ENCODE measurements at regions not wholly inside any gene's neighbourhood (a gene's known extent, or its start where the extent isn't known, plus 50 kb on each side); places are given as distances from the start of the nearest gene placed in this dataset.

DNA sequence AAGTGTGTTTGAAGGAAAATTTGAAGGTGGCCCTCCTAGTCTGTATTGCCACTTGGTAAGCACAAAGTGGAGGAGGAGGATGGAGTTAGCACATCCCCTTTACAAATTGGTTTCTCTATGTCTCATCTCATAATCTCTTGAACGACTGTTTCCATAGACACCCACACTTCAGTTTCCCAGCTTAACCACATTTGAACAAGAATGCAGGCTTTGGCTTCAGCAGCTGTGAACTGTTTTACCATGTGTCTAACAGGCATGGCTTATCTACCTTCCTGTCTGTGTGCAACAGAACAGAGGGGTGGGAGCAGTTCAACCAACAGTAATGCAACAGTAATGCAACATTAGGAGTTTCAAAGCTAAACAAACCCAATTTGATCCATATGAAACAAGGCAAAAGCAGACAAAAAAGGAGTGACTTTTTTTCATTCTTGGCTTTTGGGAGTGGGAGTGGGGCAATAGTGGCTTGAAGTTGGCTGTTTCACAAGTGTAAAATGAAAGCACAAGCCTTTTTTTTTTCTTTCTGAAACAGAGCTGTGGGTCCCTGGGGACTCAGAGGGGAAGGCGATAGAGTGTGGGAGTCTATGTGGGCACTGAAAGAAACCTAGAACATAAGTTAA lies 108.0 kb downstream of the ITM2A start:
- Histone ChIP-seq H3K4me1 (ENCODE audit: insufficient read depth) (no peaks in the 10 kb centered on the region), H3K9me3 (no peaks in the 10 kb centered on the region), H3K27ac (no peak overlapping the region), H3K36me3 (no peaks in the 10 kb centered on the region), H3K4me3 (no peak overlapping the region), H3K27me3 (no peaks in the 10 kb centered on the region)
- 21 to 33% (median 31%) methylated on average over 2 of the region's 2 CpGs for WGBS, 3 donors
- DNase-seq = no peak
- TF ChIP-seq EP300 (IDR thresholded peaks at IDR 0.05) (no peak), POLR2A (IDR thresholded peaks at IDR 0.05) (no peak)
- TF ChIP-seq, protein P1, sequence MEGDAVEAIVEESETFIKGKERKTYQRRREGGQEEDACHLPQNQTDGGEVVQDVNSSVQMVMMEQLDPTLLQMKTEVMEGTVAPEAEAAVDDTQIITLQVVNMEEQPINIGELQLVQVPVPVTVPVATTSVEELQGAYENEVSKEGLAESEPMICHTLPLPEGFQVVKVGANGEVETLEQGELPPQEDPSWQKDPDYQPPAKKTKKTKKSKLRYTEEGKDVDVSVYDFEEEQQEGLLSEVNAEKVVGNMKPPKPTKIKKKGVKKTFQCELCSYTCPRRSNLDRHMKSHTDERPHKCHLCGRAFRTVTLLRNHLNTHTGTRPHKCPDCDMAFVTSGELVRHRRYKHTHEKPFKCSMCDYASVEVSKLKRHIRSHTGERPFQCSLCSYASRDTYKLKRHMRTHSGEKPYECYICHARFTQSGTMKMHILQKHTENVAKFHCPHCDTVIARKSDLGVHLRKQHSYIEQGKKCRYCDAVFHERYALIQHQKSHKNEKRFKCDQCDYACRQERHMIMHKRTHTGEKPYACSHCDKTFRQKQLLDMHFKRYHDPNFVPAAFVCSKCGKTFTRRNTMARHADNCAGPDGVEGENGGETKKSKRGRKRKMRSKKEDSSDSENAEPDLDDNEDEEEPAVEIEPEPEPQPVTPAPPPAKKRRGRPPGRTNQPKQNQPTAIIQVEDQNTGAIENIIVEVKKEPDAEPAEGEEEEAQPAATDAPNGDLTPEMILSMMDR (IDR thresholded peaks at IDR 0.05) = no peak
- intact Hi-C loops (cut with DNase I) = no loop called here

DNA sequence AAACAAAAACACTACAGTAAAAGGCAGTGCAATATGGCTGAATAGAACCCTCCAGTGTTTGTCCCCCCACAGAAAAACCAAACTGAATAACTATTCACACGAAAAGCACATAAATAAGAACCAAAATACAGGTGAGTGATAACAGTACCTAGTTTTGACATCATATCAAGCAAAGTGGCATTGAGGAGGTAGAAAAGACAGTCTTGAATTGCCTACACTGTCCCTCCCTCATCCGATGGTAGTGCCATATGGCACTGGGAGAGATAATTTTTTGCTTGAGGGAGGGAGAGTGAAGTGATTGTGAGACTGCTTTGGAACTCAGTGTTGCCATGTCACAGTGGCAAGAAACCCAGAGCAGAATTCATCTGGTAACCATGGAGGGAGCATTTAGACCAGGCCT lies 99.2 kb downstream of the GPR174 start:
- Histone ChIP-seq H3K9me3 (no peaks in the 10 kb centered on the region), H3K27me3 (no peaks in the 10 kb centered on the region), H3K4me3 (no peak overlapping the region), H3K36me3 (no peaks in the 10 kb centered on the region), H3K4me1 (ENCODE audit: insufficient read depth) (no peaks in the 10 kb centered on the region), H3K27ac (no peak overlapping the region)
- TF ChIP-seq EP300 (IDR thresholded peaks at IDR 0.05) (no peak), POLR2A (IDR thresholded peaks at IDR 0.05) (no peak)
- TF ChIP-seq, protein P1 (IDR thresholded peaks at IDR 0.05) = no peak
- intact Hi-C loops (cut with DNase I) = no loop called here
- WGBS, 3 donors = 44 to 66% (median 56%) methylated on average over 2 of the region's 2 CpGs
- no peak for DNase-seq

DNA sequence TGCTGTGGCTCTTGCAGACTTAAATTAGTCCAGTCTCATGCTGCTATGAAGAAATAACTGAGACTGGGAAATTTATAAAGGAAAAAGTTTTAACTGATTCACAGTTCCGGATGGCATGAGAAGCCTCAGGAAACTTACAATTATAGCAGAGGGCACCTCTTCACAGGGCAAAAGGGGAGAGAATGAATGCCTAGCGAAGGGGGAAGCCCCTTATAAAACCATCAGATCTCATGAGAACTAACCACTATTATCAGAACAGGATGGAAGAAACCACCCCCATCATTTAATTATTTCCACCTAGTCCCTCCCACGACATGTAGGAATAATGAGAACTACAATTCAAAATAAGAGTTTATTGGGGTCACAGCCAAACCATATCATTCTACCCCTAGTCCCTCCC lies 91.4 kb downstream of the GPR174 start:
- intact Hi-C loops (cut with DNase I) = no loop called here
- DNase-seq = no peak
- H3K4me3 ChIP-seq = no peak overlapping the region
- TF ChIP-seq POLR2A (IDR thresholded peaks at IDR 0.05) = no peak
- no peak for TF ChIP-seq EP300 (IDR thresholded peaks at IDR 0.05)
- TF ChIP-seq, protein P1 (IDR thresholded peaks at IDR 0.05) = no peak
- 65 to 73% (median 66%) methylated on average over 3 of the region's 3 CpGs for WGBS, 3 donors
- peaks cover 3% of the 10 kb centered on the region for H3K27me3 ChIP-seq
- H3K4me1 ChIP-seq (ENCODE audit: insufficient read depth) = no peaks in the 10 kb centered on the region
- H3K9me3 ChIP-seq = no peaks in the 10 kb centered on the region
- no peak overlapping the region for H3K27ac ChIP-seq
- H3K36me3 ChIP-seq = no peaks in the 10 kb centered on the region

DNA sequence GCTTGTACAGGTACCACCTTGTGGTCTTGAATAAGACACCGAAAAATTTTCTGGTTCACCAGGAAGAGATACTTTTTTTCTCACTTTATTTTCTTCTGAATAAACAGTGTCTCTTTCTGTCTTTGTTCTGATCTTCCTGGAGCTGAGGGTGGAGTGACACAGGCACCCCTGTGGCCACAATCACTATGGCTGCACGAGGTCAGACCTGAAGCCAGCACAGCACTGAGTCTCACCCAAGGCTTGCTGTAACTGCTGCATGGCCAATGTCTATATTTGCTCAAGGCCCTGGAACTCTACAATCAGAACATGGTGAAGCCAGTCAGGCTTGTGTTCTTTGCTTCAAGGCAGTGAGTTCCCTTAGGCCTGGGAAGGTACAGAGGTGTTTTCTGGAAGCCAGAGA lies 87.2 kb downstream of the GPR174 start:
- TF ChIP-seq, protein P1 (IDR thresholded peaks at IDR 0.05) = no peak
- TF ChIP-seq EP300 (IDR thresholded peaks at IDR 0.05) = no peak
- TF ChIP-seq POLR2A (IDR thresholded peaks at IDR 0.05) = no peak
- Histone ChIP-seq H3K27me3 (peaks cover 3% of the 10 kb centered on the region), H3K9me3 (no peaks in the 10 kb centered on the region), H3K4me1 (ENCODE audit: insufficient read depth) (no peaks in the 10 kb centered on the region), H3K4me3 (no peak overlapping the region), H3K27ac (no peak overlapping the region), H3K36me3 (no peaks in the 10 kb centered on the region)
- intact Hi-C loops (cut with DNase I) = no loop called here
- 53 to 67% (median 62%) methylated on average over 2 of the region's 2 CpGs for WGBS, 3 donors
- no peak for DNase-seq
